K562 (cell line): ENCODE measurements at regions not wholly inside any gene's neighbourhood (a gene's known extent, or its start where the extent isn't known, plus 50 kb on each side); places are given as distances from the start of the nearest gene placed in this dataset.

Source experiments
- E2F8 ChIP-seq: fragments of 450-650 bp; IDR thresholded peaks from 2 replicates; pipeline ENCODE4 v1.7.1; 2018; ENCODE audit warnings: mild to moderate bottlenecking, low read depth; ENCODE audit not compliant: partially characterized antibody
- REST ChIP-seq, 2 experiments: fragments of 450-650 bp; formaldehyde crosslinking in 1 of 2; IDR thresholded peaks; 2 replicates each; pipeline versions ENCODE4 v1.4.0 to v1.6.1; 2014 to 2020; ENCODE audit warnings: mild to moderate bottlenecking in 2 of 2, borderline replicate concordance in 1 of 2, low read depth in 1 of 2
- ZNF696 ChIP-seq: fragments of 250-450 bp; sonication (Bioruptor Pico); conservative IDR thresholded peaks from 2 replicates; pipeline ENCODE4 v1.4.0; 2020; ENCODE audit warnings: mild to moderate bottlenecking, moderate library complexity
- TF ChIP-seq, protein P1 (sequence below): sonication (generic); formaldehyde crosslinking; IDR thresholded peaks from 2 replicates; pipeline ENCODE4 v1.5.0; 2020; ENCODE audit warnings: missing genetic modification reagents

- TF ChIP-seq E2F8, result no peak
- TF ChIP-seq ZNF696 (CRISPR knock-in tag), result no peak
- no peak for TF ChIP-seq REST (IDR thresholded peaks at IDR 0.05; ENCODE audit: borderline replicate concordance)
- TF ChIP-seq REST (CRISPR knock-in tag; IDR thresholded peaks at IDR 0.05; ENCODE audit: low read depth), result no peak
- TF ChIP-seq, protein P1, sequence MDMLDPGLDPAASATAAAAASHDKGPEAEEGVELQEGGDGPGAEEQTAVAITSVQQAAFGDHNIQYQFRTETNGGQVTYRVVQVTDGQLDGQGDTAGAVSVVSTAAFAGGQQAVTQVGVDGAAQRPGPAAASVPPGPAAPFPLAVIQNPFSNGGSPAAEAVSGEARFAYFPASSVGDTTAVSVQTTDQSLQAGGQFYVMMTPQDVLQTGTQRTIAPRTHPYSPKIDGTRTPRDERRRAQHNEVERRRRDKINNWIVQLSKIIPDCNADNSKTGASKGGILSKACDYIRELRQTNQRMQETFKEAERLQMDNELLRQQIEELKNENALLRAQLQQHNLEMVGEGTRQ, result no peak
Observed at GRCh38 chr3:107950417-107950816, 140.4 kb downstream of the CD47 start (continued).
